ENCODE measurements at regions not wholly inside any gene's neighbourhood (a gene's known extent, or its start where the extent isn't known, plus 50 kb on each side); places are given as distances from the start of the nearest gene placed in this dataset.

GRCh38 chrX:150227321-150227860, 135.7 kb upstream of the MAMLD1 start:
- Histone ChIP-seq H3K79me2 (no peaks in the 10 kb centered on the region), H2AFZ (no peak overlapping the region), H3K9me3 (ENCODE audit: low read depth) (no peaks in the 10 kb centered on the region), H4K20me1 (ENCODE audit: insufficient read depth, poor library complexity, severe bottlenecking) (no peaks in the 10 kb centered on the region), H3K4me2 (no peak overlapping the region), H3K36me3 (replicated peaks; ENCODE audit: insufficient read depth, low read depth) (no peaks in the 10 kb centered on the region), H3K4me3 (no peak overlapping the region), H3K4me1 (ENCODE audit: insufficient read depth) (no peaks in the 10 kb centered on the region), H3K9me2 (replicated peaks; ENCODE audit: insufficient read depth) (no peaks in the 10 kb centered on the region), H3K27me3 (no peaks in the 10 kb centered on the region), H3K27ac (no peak overlapping the region)
- no peak for DNase-seq (ENCODE audit: low spot score)
- TF ChIP-seq EZH2 (IDR thresholded peaks at IDR 0.05; ENCODE audit: borderline replicate concordance) = no peak
- no peak for TF ChIP-seq EZH2phosphoT487 (IDR thresholded peaks at IDR 0.05; ENCODE audit: low read depth, severe bottlenecking, unreplicated experiment)
- TF ChIP-seq, protein P1, sequence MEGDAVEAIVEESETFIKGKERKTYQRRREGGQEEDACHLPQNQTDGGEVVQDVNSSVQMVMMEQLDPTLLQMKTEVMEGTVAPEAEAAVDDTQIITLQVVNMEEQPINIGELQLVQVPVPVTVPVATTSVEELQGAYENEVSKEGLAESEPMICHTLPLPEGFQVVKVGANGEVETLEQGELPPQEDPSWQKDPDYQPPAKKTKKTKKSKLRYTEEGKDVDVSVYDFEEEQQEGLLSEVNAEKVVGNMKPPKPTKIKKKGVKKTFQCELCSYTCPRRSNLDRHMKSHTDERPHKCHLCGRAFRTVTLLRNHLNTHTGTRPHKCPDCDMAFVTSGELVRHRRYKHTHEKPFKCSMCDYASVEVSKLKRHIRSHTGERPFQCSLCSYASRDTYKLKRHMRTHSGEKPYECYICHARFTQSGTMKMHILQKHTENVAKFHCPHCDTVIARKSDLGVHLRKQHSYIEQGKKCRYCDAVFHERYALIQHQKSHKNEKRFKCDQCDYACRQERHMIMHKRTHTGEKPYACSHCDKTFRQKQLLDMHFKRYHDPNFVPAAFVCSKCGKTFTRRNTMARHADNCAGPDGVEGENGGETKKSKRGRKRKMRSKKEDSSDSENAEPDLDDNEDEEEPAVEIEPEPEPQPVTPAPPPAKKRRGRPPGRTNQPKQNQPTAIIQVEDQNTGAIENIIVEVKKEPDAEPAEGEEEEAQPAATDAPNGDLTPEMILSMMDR (IDR thresholded peaks at IDR 0.05; ENCODE audit: poor library complexity) = no peak
- 77% methylated on average over 6 of the region's 7 CpGs for WGBS (ENCODE audit: low lambda C conversion rate, missing lambda C conversion rate)

- Histone ChIP-seq H3K27ac (no peak overlapping the region), H3K4me2 (no peak overlapping the region), H3K9me2 (replicated peaks; ENCODE audit: insufficient read depth) (no peaks in the 10 kb centered on the region), H3K4me1 (ENCODE audit: insufficient read depth) (no peaks in the 10 kb centered on the region), H2AFZ (no peak overlapping the region), H3K27me3 (no peaks in the 10 kb centered on the region), H3K4me3 (no peak overlapping the region), H4K20me1 (ENCODE audit: insufficient read depth, poor library complexity, severe bottlenecking) (no peaks in the 10 kb centered on the region), H3K36me3 (replicated peaks; ENCODE audit: insufficient read depth, low read depth) (no peaks in the 10 kb centered on the region), H3K79me2 (no peaks in the 10 kb centered on the region), H3K9me3 (ENCODE audit: low read depth) (no peaks in the 10 kb centered on the region)
- TF ChIP-seq, protein P1 (IDR thresholded peaks at IDR 0.05; ENCODE audit: poor library complexity) = no peak
- TF ChIP-seq EZH2 (IDR thresholded peaks at IDR 0.05; ENCODE audit: borderline replicate concordance) (no peak), EZH2phosphoT487 (IDR thresholded peaks at IDR 0.05; ENCODE audit: low read depth, severe bottlenecking, unreplicated experiment) (no peak)
- 83% methylated on average over 7 of the region's 7 CpGs for WGBS (ENCODE audit: low lambda C conversion rate, missing lambda C conversion rate)
- DNase-seq (ENCODE audit: low spot score) = no peak
Measured at GRCh38 chrX:150227873-150228410, 135.2 kb upstream of the MAMLD1 start.

GRCh38 chrX:150228431-150228830, 134.7 kb upstream of the MAMLD1 start:
- Histone ChIP-seq H3K79me2 (no peaks in the 10 kb centered on the region), H3K27me3 (no peaks in the 10 kb centered on the region)

More at GRCh38 chrX:150228431-150228830, 134.7 kb upstream of the MAMLD1 start:
- H3K4me1 ChIP-seq (ENCODE audit: insufficient read depth) = no peaks in the 10 kb centered on the region
- no peak overlapping the region for H3K4me2 ChIP-seq
- H4K20me1 ChIP-seq (ENCODE audit: insufficient read depth, poor library complexity, severe bottlenecking) = no peaks in the 10 kb centered on the region
- H3K4me3 ChIP-seq = no peak overlapping the region
- WGBS (ENCODE audit: low lambda C conversion rate, missing lambda C conversion rate) = 81% methylated on average over 3 of the region's 3 CpGs
- H3K36me3 ChIP-seq (replicated peaks; ENCODE audit: insufficient read depth, low read depth) = no peaks in the 10 kb centered on the region
- no peak for DNase-seq (ENCODE audit: low spot score)
- no peaks in the 10 kb centered on the region for H3K9me3 ChIP-seq (ENCODE audit: low read depth)
- no peak overlapping the region for H2AFZ ChIP-seq
- TF ChIP-seq, protein P1 (IDR thresholded peaks at IDR 0.05; ENCODE audit: poor library complexity) = no peak
- TF ChIP-seq EZH2phosphoT487 (IDR thresholded peaks at IDR 0.05; ENCODE audit: low read depth, severe bottlenecking, unreplicated experiment) = no peak
- TF ChIP-seq EZH2 (IDR thresholded peaks at IDR 0.05; ENCODE audit: borderline replicate concordance) = no peak
- no peak overlapping the region for H3K27ac ChIP-seq
- no peaks in the 10 kb centered on the region for H3K9me2 ChIP-seq (replicated peaks; ENCODE audit: insufficient read depth)
